H9 (cell line): ENCODE measurements at regions not wholly inside any gene's neighbourhood (a gene's known extent, or its start where the extent isn't known, plus 50 kb on each side); places are given as distances from the start of the nearest gene placed in this dataset.

Source experiments
- DNase-seq: peaks from one replicate; pipeline ENCODE4 v3.0.0-alpha.2; 2017
- H2AFZ ChIP-seq: one replicate; pipeline ENCODE4 v1.6.1; 2013; ENCODE audit warnings: mild to moderate bottlenecking, low read length, control low read depth, moderate library complexity
- H2AK5ac ChIP-seq: 2 replicates; pipeline ENCODE4 v1.6.1; 2013; ENCODE audit warnings: low read length, control low read depth, mixed read lengths; ENCODE audit not compliant: insufficient read length
- H2BK120ac ChIP-seq: one replicate; pipeline ENCODE4 v1.6.1; 2013; ENCODE audit warnings: low read depth, mild to moderate bottlenecking, low read length, control low read depth, inconsistent platforms; ENCODE audit not compliant: poor library complexity, severe bottlenecking
- H2BK12ac ChIP-seq: 2 replicates; pipeline ENCODE4 v1.6.1; 2013; ENCODE audit warnings: low read length, control low read depth, mixed read lengths, low read depth; ENCODE audit not compliant: insufficient read length
- H2BK15ac ChIP-seq: 2 replicates; pipeline ENCODE4 v1.6.1; 2013; ENCODE audit warnings: low read depth, low read length, control low read depth
- H2BK20ac ChIP-seq: one replicate; pipeline ENCODE4 v1.6.1; 2013; ENCODE audit warnings: low read depth, mild to moderate bottlenecking, low read length, control low read depth, inconsistent platforms; ENCODE audit not compliant: poor library complexity, severe bottlenecking
- H2BK5ac ChIP-seq: 2 replicates; pipeline ENCODE4 v1.6.1; 2013; ENCODE audit warnings: low read length, control low read depth, mixed read lengths; ENCODE audit not compliant: insufficient read length
- H3K14ac ChIP-seq: 2 replicates; pipeline ENCODE4 v1.6.1; 2013; ENCODE audit warnings: low read length, control low read depth; ENCODE audit not compliant: insufficient read depth
- H3K18ac ChIP-seq: 2 replicates; pipeline ENCODE4 v1.6.1; 2013; ENCODE audit warnings: low read depth, mild to moderate bottlenecking, mixed read lengths, low read length, control low read depth; ENCODE audit not compliant: insufficient read length
- H3K23ac ChIP-seq: 2 replicates; pipeline ENCODE4 v1.6.1; 2013; ENCODE audit warnings: low read length, control low read depth, mixed read lengths, low read depth; ENCODE audit not compliant: insufficient read length
- H3K23me2 ChIP-seq: 2 replicates; pipeline ENCODE4 v1.6.1; 2013; ENCODE audit warnings: low read depth, mild to moderate bottlenecking, mixed read lengths, low read length, control low read depth; ENCODE audit not compliant: insufficient read length, poor library complexity, severe bottlenecking
- H3K27ac ChIP-seq: 2 replicates; pipeline ENCODE4 v1.5.1; 2013; ENCODE audit warnings: low read length, control low read depth, mixed read lengths, low read depth; ENCODE audit not compliant: insufficient read length
- H3K27me3 ChIP-seq: 2 replicates; pipeline ENCODE4 v1.6.1; 2013; ENCODE audit warnings: low read length, control low read depth, inconsistent platforms; ENCODE audit not compliant: insufficient read depth
- H3K4ac ChIP-seq: 2 replicates; pipeline ENCODE4 v1.6.1; 2013; ENCODE audit warnings: low read depth, mild to moderate bottlenecking, control low read depth, inconsistent platforms, low read length, moderate library complexity
- H3K4me1 ChIP-seq: 2 replicates; pipeline ENCODE4 v1.6.1; 2013; ENCODE audit warnings: low read length, control low read depth, inconsistent platforms; ENCODE audit not compliant: insufficient read depth
- H3K4me2 ChIP-seq: 2 replicates; pipeline ENCODE4 v1.6.1; 2013; ENCODE audit warnings: low read length, control low read depth, mixed read lengths; ENCODE audit not compliant: insufficient read length, insufficient read depth
- H3K56ac ChIP-seq: 2 replicates; pipeline ENCODE4 v1.6.1; 2013; ENCODE audit warnings: low read depth, mild to moderate bottlenecking, mixed read lengths, low read length, control low read depth; ENCODE audit not compliant: insufficient read length
- H3K79me1 ChIP-seq: 2 replicates; pipeline ENCODE4 v1.6.1; 2013; ENCODE audit warnings: low read depth, mild to moderate bottlenecking, moderate library complexity, low read length, control low read depth, inconsistent platforms; ENCODE audit not compliant: insufficient read depth, poor library complexity, severe bottlenecking
- H3K79me2 ChIP-seq: 2 replicates; pipeline ENCODE4 v1.6.1; 2013; ENCODE audit warnings: low read length, control low read depth, inconsistent platforms; ENCODE audit not compliant: insufficient read depth
- H3K9ac ChIP-seq: 2 replicates; pipeline ENCODE4 v1.6.1; 2013; ENCODE audit warnings: low read length, control low read depth, mixed read lengths; ENCODE audit not compliant: insufficient read length; ENCODE audit errors: extremely low read depth
- H3K9me3 ChIP-seq: one replicate; pipeline ENCODE4 v1.6.1; 2013; ENCODE audit warnings: low read depth, low read length, inconsistent platforms; ENCODE audit not compliant: control insufficient read depth
- H3T11ph ChIP-seq: one replicate; pipeline ENCODE4 v1.6.1; 2013; ENCODE audit warnings: mild to moderate bottlenecking, low read length, control low read depth, inconsistent platforms
- H4K20me1 ChIP-seq: one replicate; pipeline ENCODE4 v1.6.1; 2013; ENCODE audit not compliant: control insufficient read depth, insufficient read length, insufficient read depth
- H4K5ac ChIP-seq: 2 replicates; pipeline ENCODE4 v1.6.1; 2013; ENCODE audit warnings: low read depth, mild to moderate bottlenecking, mixed read lengths, low read length, control low read depth; ENCODE audit not compliant: insufficient read length
- H4K8ac ChIP-seq: replicated peaks from 2 replicates; pipeline ENCODE4 v1.6.1; 2013; ENCODE audit warnings: low read length, control low read depth, mixed read lengths, low read depth; ENCODE audit not compliant: insufficient read length
- H4K91ac ChIP-seq: 2 replicates; pipeline ENCODE4 v1.6.1; 2013; ENCODE audit warnings: low read depth, mild to moderate bottlenecking, moderate library complexity, mixed read lengths, low read length, control low read depth; ENCODE audit not compliant: insufficient read length
- H3K27ac Mint-ChIP-seq, 3 experiments: 2 replicates in 2 of 3; 3 replicates in 1 of 3; pipeline ENCODE4 v1.8.0; 2020 to 2021; ENCODE audit warnings: mixed read lengths in 3 of 3, mild to moderate bottlenecking in 1 of 3, moderate library complexity in 1 of 3
- H3K27me3 Mint-ChIP-seq: 2 replicates; pipeline ENCODE4 v1.8.0; 2021; ENCODE audit warnings: low read depth, mild to moderate bottlenecking, moderate library complexity, mixed read lengths
- H3K36me3 Mint-ChIP-seq, 3 experiments: 2 replicates in 2 of 3; 3 replicates in 1 of 3; pipeline ENCODE4 v1.8.0; 2020 to 2021; ENCODE audit warnings: low read depth in 3 of 3, mixed read lengths in 3 of 3; ENCODE audit not compliant: insufficient read depth in 1 of 3
- H3K4me1 Mint-ChIP-seq, 2 experiments: 2 replicates each; pipeline ENCODE4 v1.8.0; 2020; ENCODE audit warnings: mixed read lengths in 2 of 2
- H3K4me3 Mint-ChIP-seq, 2 experiments: 2 replicates in 1 of 2; 3 replicates in 1 of 2; pipeline ENCODE4 v1.8.0; 2020 to 2021; ENCODE audit warnings: mild to moderate bottlenecking in 2 of 2, mixed read lengths in 2 of 2, moderate library complexity in 1 of 2
- H3K9me3 Mint-ChIP-seq, 2 experiments: 2 replicates in 1 of 2; 3 replicates in 1 of 2; pipeline ENCODE4 v1.8.0; 2020; ENCODE audit warnings: mild to moderate bottlenecking in 2 of 2, mixed read lengths in 2 of 2, moderate library complexity in 1 of 2
- CTCF ChIP-seq: fragments of 200-600 bp; sonication (generic); conservative IDR thresholded peaks from 3 replicates; pipeline ENCODE4 v1.8.0; 2021; ENCODE audit warnings: antibody characterized with exemption, mild to moderate bottlenecking
- WGBS: extraction: QIAGEN DNeasy Blood & Tissue Kit; methylation state at CpG from one replicate; pipeline ENCODE4 v1.1.7; 2013; ENCODE audit warnings: missing lambda C conversion rate, low lambda C conversion rate, mixed read lengths; ENCODE audit not compliant: insufficient read length; ENCODE audit errors: extremely low coverage; 5-methylcytosine and 5-hydroxymethylcytosine counted together

- Histone ChIP-seq H3K79me1 (no peaks in the 10 kb centered on the region), H3K9me3 (no peaks in the 10 kb centered on the region), H2BK15ac (no peak overlapping the region), H3K56ac (no peak overlapping the region), H2AK5ac (no peak overlapping the region), H2BK20ac (no peak overlapping the region), H4K5ac (no peak overlapping the region), H3K23me2 (no peaks in the 10 kb centered on the region), H3K23ac (no peak overlapping the region), H3K9ac (no peak overlapping the region), H4K91ac (no peak overlapping the region), H3K27ac (no peak overlapping the region), H2BK5ac (no peak overlapping the region), H4K20me1 (no peaks in the 10 kb centered on the region), H2BK12ac (no peak overlapping the region), H2BK120ac (no peak overlapping the region), H3K27me3 (no peaks in the 10 kb centered on the region), H3K4ac (no peak overlapping the region), H3K79me2 (no peaks in the 10 kb centered on the region), H3K4me1 (no peaks in the 10 kb centered on the region), H3T11ph (no peak overlapping the region), H3K14ac (no peak overlapping the region), H3K18ac (no peak overlapping the region), H3K4me2 (no peak overlapping the region), H2AFZ (no peak overlapping the region), H4K8ac (no peak overlapping the region)
- no peaks in the 10 kb centered on the region; a peak in 1 of 7 replicates for H3K36me3 Mint-ChIP-seq
- H3K27ac Mint-ChIP-seq = no peak overlapping the region
- no peak overlapping the region for H3K4me3 Mint-ChIP-seq
- no peak for TF ChIP-seq CTCF
- no peak for DNase-seq
- no peaks in the 10 kb centered on the region; a peak in 1 of 5 replicates for H3K9me3 Mint-ChIP-seq
- H3K27me3 Mint-ChIP-seq = no peaks in the 10 kb centered on the region
- WGBS = no CpG with 5 or more reads among the region's 8 CpGs
- no peaks in the 10 kb centered on the region for H3K4me1 Mint-ChIP-seq
Measured at GRCh38 chr1:188129856-188130838, 1301.4 kb downstream of the PLA2G4A start.
